ENCODE measurements at regions not wholly inside any gene's neighbourhood (a gene's known extent, or its start where the extent isn't known, plus 50 kb on each side); places are given as distances from the start of the nearest gene placed in this dataset.

DNA sequence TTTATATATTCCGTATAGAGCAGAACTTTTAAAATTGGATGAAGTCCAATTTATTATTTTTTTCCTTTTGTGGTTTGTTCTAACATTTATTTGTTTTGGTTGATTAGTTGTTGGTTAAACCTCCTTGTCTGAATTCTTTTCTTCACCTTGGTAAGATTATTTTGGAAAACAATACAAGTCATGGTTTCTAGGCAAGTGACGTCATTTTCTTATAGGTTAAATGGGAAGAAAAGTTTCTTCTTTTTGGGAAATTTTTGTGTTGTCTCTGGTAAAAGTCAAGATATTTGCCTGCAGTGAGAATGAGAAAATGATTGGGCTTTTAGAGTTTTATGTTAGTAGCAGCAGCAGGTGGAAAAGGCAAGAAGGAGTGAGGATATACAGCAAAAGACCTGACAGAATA, 197.9 kb downstream of the OTOR start:
- Mint-ChIP-seq H3K36me3 (ENCODE audit: low read depth) (no peaks in the 10 kb centered on the region), H3K4me3 (no peak overlapping the region), H3K27ac (no peak overlapping the region), H3K27me3 (no peaks in the 10 kb centered on the region), H3K4me1 (ENCODE audit: low read depth) (no peaks in the 10 kb centered on the region), H3K9me3 (peaks cover 17% of the 10 kb centered on the region)
- DNase-seq, result no peak

DNA sequence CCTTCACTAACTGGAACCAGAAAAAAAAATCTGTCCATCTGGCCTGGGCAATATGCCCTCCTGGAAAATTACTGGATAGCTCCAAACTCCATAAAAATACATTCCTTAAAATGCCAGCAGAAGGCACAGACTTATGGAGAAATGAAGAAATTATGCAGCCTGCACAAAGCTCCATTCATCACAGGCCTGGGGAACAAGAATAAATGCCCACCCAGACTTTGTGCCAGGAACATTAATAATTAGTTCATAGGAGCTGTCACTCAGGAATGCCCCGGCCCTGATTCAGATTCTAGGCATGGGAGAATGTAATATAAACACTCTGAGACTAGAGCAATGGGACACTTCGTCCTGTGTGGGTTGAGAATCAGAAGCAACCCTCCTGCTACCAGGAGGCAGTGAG, 199.3 kb downstream of the OTOR start:
- Mint-ChIP-seq H3K4me1 (ENCODE audit: low read depth) (no peaks in the 10 kb centered on the region), H3K36me3 (ENCODE audit: low read depth) (no peaks in the 10 kb centered on the region), H3K4me3 (no peak overlapping the region), H3K27me3 (no peaks in the 10 kb centered on the region), H3K9me3 (peaks cover 17% of the 10 kb centered on the region), H3K27ac (no peak overlapping the region)
- DNase-seq, result no peak

DNA sequence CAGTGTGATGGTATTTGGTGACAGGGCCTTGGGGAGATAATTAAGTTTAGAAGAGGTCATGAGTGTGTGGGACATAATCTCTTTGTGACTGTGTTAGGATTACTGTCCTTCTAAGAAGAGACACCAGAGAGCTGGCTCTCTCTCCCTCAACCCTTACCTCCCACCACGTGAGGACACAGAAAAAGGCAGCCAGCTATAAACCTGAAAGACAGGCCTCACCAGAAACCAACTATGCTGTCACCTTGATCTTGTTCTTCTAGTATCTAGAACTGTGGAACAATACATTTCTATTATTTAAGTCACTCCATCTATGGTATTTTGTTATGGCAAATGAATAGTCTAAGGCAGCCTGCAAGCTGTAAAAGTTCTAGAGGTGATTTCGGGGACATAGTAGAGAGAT, 203.7 kb downstream of the OTOR start:
- no peak for DNase-seq
- Mint-ChIP-seq H3K27me3 (no peaks in the 10 kb centered on the region), H3K4me1 (ENCODE audit: low read depth) (no peaks in the 10 kb centered on the region)

DNA sequence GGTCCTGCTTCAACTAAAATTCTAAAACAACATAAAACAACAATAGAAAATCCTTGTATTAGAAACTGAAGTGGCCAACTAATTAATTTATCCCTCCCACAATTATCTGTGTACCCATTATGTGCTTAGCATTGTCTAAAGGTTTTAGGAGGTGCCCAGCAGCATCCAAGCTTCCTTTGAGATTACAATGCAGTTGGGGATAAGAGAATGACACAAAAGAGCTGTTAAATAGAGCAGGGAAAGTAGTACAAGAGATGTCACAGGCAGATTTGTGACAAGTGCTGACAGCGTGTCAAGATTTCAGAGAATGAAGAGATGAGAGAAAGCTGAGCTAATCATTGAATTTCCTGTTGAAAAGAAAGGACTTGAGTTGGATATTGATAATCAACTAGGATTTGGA, 204.8 kb downstream of the OTOR start:
- peaks cover 17% of the 10 kb centered on the region for H3K9me3 Mint-ChIP-seq
- no peaks in the 10 kb centered on the region for H3K4me1 Mint-ChIP-seq (ENCODE audit: low read depth)
- no peaks in the 10 kb centered on the region for H3K36me3 Mint-ChIP-seq (ENCODE audit: low read depth)
- DNase-seq, result no peak
- H3K4me3 Mint-ChIP-seq, result no peak overlapping the region
- no peaks in the 10 kb centered on the region for H3K27me3 Mint-ChIP-seq
- H3K27ac Mint-ChIP-seq, result no peak overlapping the region

More for the DNA sequence above, 203.7 kb downstream of the OTOR start:
- no peak overlapping the region for H3K4me3 Mint-ChIP-seq
- H3K27ac Mint-ChIP-seq, result no peak overlapping the region
- H3K36me3 Mint-ChIP-seq (ENCODE audit: low read depth), result no peaks in the 10 kb centered on the region
- peaks cover 17% of the 10 kb centered on the region for H3K9me3 Mint-ChIP-seq

DNA sequence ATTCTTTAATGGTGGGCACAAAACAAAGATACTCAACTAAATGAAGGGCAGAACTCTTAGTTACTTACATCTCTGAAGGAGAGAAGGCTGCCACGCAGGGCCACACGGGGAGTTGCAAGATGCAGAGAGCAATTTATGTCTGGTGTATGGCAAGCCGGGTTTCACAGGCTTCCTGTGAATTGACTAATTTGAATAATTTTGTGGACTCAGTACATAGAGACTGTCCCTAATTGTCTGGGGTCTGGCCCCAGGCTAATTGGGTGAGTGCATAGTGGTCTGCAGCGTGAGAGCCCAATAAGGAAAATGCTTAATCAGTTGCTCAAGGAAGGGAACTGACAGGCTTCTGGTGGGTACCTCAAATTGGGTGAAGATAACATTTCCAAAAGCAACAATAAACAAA, 205.7 kb downstream of the OTOR start:
- no peaks in the 10 kb centered on the region for H3K36me3 Mint-ChIP-seq (ENCODE audit: low read depth)
- no peaks in the 10 kb centered on the region for H3K27me3 Mint-ChIP-seq

DNA sequence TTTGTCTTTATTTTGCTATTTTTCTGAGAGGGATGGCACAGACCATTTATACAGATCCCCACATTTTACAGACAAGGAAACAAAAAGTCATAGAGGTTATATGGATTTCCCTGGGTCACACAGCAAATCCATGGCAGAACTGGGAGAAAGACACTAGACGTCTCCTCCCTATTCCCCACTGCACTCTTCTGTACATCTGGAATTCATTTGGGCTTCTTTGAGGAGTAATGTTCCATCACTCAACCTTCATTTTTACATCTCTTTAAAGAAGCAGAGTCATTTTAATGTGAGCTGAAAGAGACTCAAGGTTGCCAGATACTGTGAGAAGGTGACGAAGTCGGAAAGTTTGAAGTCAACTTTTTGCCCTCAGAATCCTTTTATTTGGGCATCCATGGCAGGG, 207.3 kb downstream of the OTOR start:
- no peaks in the 10 kb centered on the region for H3K27me3 Mint-ChIP-seq
- H3K4me1 Mint-ChIP-seq (ENCODE audit: low read depth), result no peaks in the 10 kb centered on the region
- H3K36me3 Mint-ChIP-seq (ENCODE audit: low read depth), result no peaks in the 10 kb centered on the region
- no peak overlapping the region for H3K27ac Mint-ChIP-seq
- peaks cover 7% of the 10 kb centered on the region for H3K9me3 Mint-ChIP-seq
- H3K4me3 Mint-ChIP-seq, result no peak overlapping the region
- no peak for DNase-seq

More for the DNA sequence above, 205.7 kb downstream of the OTOR start:
- Mint-ChIP-seq H3K9me3 (peaks cover 17% of the 10 kb centered on the region), H3K4me1 (ENCODE audit: low read depth) (no peaks in the 10 kb centered on the region), H3K4me3 (no peak overlapping the region), H3K27ac (no peak overlapping the region)
- DNase-seq, result no peak

DNA sequence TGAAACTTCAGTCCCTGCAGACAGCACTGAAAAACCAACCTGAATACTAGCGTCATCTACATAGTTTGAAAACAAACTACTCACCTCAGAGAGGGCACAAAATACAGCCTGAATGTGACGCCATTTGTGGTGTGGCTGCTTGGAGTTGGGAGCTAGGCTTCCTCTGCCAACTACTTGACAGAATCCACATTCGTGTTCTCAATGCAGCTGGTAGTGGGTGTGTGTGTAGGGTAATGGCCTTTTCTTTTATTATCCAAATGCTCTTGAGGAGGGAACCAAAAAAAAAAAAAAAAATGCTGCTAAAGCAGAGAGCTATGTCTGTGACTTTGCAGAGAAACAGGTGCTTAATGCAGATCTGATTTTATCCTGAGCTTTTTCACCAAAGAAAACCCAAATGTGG, 207.8 kb downstream of the OTOR start:
- no peaks in the 10 kb centered on the region for H3K27me3 Mint-ChIP-seq
- H3K4me3 Mint-ChIP-seq, result no peak overlapping the region
- peaks cover 3% of the 10 kb centered on the region for H3K9me3 Mint-ChIP-seq
- DNase-seq, result no peak
- no peak overlapping the region for H3K27ac Mint-ChIP-seq
- no peaks in the 10 kb centered on the region for H3K36me3 Mint-ChIP-seq (ENCODE audit: low read depth)
- H3K4me1 Mint-ChIP-seq (ENCODE audit: low read depth), result no peaks in the 10 kb centered on the region

DNA sequence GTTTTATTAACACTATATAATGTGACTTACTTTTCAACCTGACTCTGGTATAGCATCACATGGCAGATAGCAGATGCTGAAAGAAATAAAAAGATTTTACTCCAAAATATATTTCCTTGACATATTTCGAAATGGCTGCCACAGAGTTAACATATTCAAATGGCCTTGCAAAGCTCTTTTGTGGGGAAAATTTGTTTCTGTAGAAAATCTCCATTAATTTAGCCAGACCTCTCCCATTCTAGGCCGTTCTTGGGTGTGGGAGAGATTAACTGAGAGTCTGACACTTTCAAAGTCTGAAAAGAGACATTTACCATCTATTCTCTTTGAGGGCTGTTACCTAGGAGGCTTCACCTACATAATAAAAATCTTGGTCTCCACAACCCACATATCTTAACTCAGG, 217.2 kb downstream of the OTOR start:
- H3K4me1 Mint-ChIP-seq (ENCODE audit: low read depth), result no peaks in the 10 kb centered on the region
- DNase-seq, result no peak
- H3K36me3 Mint-ChIP-seq (ENCODE audit: low read depth), result no peaks in the 10 kb centered on the region
- no peak overlapping the region for H3K27ac Mint-ChIP-seq
- peaks cover 15% of the 10 kb centered on the region for H3K9me3 Mint-ChIP-seq
- H3K4me3 Mint-ChIP-seq, result no peak overlapping the region
- no peaks in the 10 kb centered on the region for H3K27me3 Mint-ChIP-seq

DNA sequence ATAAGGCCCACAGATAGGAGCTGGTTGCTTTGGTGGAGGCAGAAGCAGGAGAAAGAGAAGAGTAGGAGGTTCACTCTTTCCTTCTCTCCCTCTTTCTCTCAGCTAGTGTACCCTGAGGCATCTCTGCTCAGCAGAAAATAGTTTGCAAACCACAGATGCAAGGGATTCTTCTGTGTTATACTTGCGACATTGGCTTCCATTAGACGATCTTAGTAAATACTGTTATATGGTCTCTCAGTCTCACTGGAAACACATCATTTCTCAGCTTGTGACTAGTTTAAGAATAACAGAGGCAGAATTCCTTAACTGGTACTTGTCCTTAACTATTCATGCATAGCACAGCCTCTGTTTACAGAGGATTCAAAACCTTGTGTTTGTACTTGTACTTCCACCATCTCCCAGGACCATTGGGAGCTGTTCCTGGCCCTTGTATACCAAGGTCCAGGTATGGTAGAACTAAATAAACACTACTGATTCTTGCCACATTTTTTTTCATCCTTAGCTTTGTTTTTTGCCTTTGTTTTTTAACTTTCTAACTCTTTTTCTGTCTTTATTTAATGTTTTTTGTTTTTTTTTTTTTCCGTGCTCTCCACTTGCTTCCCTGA, 218.2 kb downstream of the OTOR start:
- no peaks in the 10 kb centered on the region for H3K4me1 Mint-ChIP-seq (ENCODE audit: low read depth)
- H3K27me3 Mint-ChIP-seq, result no peaks in the 10 kb centered on the region
- no peak overlapping the region for H3K27ac Mint-ChIP-seq
- H3K4me3 Mint-ChIP-seq, result no peak overlapping the region
- DNase-seq, result no peak
- H3K36me3 Mint-ChIP-seq (ENCODE audit: low read depth), result no peaks in the 10 kb centered on the region
- peaks cover 18% of the 10 kb centered on the region for H3K9me3 Mint-ChIP-seq

DNA sequence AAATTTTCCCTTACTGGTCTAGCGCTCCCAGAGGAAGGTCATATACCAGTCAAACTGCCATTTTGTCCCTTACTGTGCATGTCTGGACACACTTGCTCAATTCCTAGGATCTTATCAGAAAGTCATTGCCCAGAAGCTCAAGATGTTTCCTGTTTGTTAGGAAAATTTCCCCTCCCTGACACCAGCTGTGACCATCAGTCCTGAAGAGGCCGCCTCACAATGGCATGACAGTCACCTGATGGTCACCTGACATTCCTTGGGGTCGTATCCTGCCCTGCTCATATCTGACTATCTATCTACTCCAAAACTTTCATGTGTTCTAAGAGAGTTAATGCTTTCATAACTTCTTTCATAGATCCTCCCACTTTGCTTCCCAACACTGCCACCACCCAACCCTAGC, 219.9 kb downstream of the OTOR start:
- no peak overlapping the region for H3K4me3 Mint-ChIP-seq
- DNase-seq, result no peak
- no peaks in the 10 kb centered on the region for H3K36me3 Mint-ChIP-seq (ENCODE audit: low read depth)
- H3K27ac Mint-ChIP-seq, result no peak overlapping the region
- H3K9me3 Mint-ChIP-seq, result peaks cover 7% of the 10 kb centered on the region
- H3K27me3 Mint-ChIP-seq, result no peaks in the 10 kb centered on the region
- no peaks in the 10 kb centered on the region for H3K4me1 Mint-ChIP-seq (ENCODE audit: low read depth)

DNA sequence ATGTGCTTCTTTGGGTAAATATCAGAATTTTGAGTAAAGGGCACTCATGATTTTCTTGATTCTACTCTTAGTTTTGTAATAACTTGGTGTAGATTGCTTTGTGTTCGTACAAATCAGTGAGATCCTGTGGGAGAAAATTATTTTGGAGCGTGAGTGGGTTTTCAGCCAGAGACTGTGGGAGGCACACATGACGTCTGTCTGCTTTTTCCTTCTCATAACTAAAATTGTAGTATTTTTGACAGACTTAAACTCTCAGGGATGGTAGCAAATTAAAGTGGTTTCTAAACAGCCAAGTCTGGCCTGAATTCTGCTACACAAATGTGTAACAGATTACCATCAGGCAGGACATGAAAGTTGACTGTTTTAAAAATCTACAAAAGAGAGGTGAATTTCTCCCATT, 222.6 kb downstream of the OTOR start:
- Mint-ChIP-seq H3K4me3 (no peak overlapping the region), H3K4me1 (ENCODE audit: low read depth) (no peaks in the 10 kb centered on the region), H3K27ac (no peak overlapping the region), H3K27me3 (no peaks in the 10 kb centered on the region), H3K9me3 (peaks cover 7% of the 10 kb centered on the region), H3K36me3 (ENCODE audit: low read depth) (no peaks in the 10 kb centered on the region)
- no peak for DNase-seq

DNA sequence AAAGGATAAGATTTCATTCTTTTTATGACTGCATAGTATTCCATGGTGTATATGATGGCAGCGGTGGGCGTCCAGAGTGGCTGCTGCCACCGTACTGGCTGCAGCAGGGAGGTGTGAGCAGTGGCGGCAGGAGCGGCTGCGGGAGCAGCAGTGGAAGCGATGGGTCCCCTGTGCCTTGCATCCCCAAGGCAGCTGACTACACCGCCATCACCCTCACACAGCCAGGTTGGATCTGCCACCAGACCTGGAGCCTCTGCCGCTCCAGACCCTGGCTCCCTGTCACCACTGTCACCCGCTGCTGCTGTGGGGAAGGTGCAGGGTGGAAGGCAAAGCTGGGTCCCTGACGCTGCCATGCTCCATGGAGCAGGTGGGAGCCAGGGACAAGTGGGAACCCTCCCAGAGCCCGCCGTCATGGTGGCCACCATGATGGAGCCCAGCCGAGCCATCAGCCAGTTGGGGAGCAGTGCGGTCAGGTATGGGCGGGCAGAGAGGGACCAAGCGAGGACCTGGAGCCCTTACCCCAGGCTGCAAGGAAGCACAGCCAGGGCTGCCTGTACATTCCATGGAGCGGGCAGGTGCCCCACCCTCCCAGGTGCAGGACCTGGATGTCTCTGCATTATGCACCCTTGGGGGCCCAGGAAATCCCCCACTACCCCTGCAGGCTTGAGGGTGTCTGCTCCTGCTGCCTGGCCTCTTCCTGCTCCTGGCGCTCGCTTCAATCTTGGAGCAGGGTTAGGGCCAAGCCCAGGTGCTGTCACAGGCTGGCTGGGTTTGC, 226.1 kb downstream of the OTOR start:
- no peaks in the 10 kb centered on the region for H3K4me1 Mint-ChIP-seq (ENCODE audit: low read depth)
- H3K36me3 Mint-ChIP-seq (ENCODE audit: low read depth), result no peaks in the 10 kb centered on the region

DNA sequence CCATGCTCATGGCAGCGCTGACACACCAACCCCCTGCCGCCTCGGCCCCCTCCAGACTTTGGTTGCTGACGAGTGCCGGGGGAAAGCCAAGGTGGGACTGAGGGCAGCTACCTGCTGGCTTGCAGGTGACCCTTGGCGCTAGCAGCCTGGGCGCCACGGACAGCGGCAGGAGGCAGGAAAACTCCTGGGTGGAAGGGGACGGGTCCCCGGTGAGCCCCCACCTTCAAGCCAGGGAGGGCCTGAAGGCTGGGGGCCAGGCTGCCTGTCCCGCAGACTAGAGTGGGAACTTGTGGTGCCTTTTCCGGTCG, 226.7 kb downstream of the OTOR start:
- Mint-ChIP-seq H3K27ac (no peak overlapping the region), H3K4me1 (ENCODE audit: low read depth) (no peaks in the 10 kb centered on the region), H3K4me3 (no peak overlapping the region), H3K36me3 (ENCODE audit: low read depth) (no peaks in the 10 kb centered on the region), H3K9me3 (peaks cover 10% of the 10 kb centered on the region), H3K27me3 (no peaks in the 10 kb centered on the region)
- DNase-seq, result no peak

More for the DNA sequence above, 226.1 kb downstream of the OTOR start:
- no peak for DNase-seq
- H3K27ac Mint-ChIP-seq, result no peak overlapping the region
- H3K27me3 Mint-ChIP-seq, result no peaks in the 10 kb centered on the region
- no peak overlapping the region for H3K4me3 Mint-ChIP-seq
- peaks cover 9% of the 10 kb centered on the region for H3K9me3 Mint-ChIP-seq

DNA sequence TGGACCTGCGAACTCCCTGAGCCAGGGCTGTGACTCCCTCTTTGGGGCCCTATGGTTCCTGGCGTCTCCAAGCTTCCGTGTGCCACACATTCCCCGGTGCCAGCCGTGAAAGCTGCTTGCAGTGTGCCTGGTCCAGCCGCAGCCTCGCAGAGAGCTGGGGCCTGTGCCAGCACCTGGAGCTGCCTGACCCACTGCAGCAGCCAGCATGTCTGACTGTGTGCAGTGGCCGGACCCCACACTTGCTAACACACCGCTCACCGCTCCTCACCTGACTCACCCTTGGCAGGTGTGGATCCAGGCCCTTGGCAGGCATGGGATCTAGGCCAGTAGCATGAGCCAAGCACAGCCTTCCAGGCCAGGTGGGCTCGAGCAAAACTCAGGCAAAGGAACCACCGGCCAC, 227.5 kb downstream of the OTOR start:
- H3K27ac Mint-ChIP-seq, result no peak overlapping the region
- peaks cover 7% of the 10 kb centered on the region for H3K9me3 Mint-ChIP-seq
- H3K4me3 Mint-ChIP-seq, result no peak overlapping the region
- no peaks in the 10 kb centered on the region for H3K36me3 Mint-ChIP-seq (ENCODE audit: low read depth)
- H3K4me1 Mint-ChIP-seq (ENCODE audit: low read depth), result no peaks in the 10 kb centered on the region
- DNase-seq, result no peak
- H3K27me3 Mint-ChIP-seq, result no peaks in the 10 kb centered on the region

DNA sequence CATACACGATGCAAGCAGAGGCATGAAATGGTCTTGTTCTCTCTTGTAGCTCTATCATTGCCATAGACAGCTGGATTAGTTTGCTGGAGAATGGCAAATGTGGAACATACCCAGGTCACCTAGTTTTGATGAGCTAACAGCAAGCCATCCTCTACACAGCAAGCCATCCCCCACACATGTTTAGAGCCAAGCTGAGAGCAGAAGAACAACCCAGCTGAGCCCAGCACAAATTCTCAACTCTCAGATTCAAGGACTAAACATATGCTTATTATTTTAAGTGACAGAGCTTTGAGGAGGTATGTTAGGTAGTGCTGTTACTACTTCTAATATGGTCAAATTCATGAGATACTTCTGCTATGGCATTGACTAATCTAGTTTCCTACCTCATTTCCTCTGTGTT, 230.3 kb downstream of the OTOR start:
- Mint-ChIP-seq H3K27me3 (no peaks in the 10 kb centered on the region), H3K36me3 (ENCODE audit: low read depth) (no peaks in the 10 kb centered on the region), H3K4me3 (no peak overlapping the region), H3K4me1 (ENCODE audit: low read depth) (no peaks in the 10 kb centered on the region), H3K27ac (no peak overlapping the region), H3K9me3 (peaks cover 12% of the 10 kb centered on the region)
- no peak for DNase-seq

All from activated T-cell treated with anti-CD3 and anti-CD28 coated beads, Interleukin-2, amount 50 U/mL, for 24 hours (primary cell).